Stimulated activated CD4-positive, alpha-beta T cell treated with anti-CD3 and anti-CD28 coated beads, TNF-alpha, amount 100 ng/mL, for 24 hours (primary cell): ENCODE measurements at regions not wholly inside any gene's neighbourhood (a gene's known extent, or its start where the extent isn't known, plus 50 kb on each side); places are given as distances from the start of the nearest gene placed in this dataset.

Source experiments
- DNase-seq, 3 experiments: peaks; one replicate each; pipeline ENCODE4 v3.0.0-alpha.2; 2020; ENCODE audit warnings: low read depth in 3 of 3

DNA sequence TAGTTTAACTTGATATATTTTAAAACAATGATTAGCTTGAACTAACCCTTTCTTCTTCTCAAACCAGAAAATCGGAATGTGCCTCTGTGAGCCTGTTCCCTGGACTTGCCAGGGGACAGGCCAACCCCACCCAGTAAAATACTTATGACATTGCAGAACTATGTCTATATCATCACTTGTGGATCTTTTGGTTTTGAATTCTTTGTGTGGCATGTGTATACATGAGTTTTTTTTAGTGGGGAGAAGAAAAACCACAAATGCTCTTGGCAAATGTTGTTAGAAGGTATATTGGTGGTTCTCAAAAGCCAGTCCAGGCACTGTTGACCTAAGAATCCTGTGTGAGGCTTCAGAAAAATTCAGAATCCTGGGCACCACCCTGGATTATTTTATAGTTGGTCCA is 347.4 kb downstream of the SIPA1L2 start:
- DNase-seq, result no peak

DNA sequence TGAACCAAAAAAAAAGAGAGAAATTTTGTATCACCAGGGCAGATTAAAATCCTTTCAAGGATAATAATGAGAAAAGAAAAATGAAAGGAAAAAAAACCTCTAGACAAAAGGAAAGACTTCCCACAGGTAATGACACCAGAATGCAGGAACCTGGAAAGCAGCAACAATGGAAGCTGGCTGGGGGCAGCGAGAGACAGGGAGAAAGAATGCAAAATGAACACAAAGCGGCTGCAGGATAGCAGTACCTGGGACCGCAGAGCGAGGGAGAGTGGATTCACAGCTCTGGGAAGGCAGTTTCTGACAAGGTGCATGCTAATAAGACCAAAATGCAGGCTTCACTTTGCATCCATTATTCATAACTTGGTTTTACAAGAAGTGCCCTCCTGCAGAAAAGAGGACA is 349.0 kb downstream of the SIPA1L2 start:
- no peak for DNase-seq

DNA sequence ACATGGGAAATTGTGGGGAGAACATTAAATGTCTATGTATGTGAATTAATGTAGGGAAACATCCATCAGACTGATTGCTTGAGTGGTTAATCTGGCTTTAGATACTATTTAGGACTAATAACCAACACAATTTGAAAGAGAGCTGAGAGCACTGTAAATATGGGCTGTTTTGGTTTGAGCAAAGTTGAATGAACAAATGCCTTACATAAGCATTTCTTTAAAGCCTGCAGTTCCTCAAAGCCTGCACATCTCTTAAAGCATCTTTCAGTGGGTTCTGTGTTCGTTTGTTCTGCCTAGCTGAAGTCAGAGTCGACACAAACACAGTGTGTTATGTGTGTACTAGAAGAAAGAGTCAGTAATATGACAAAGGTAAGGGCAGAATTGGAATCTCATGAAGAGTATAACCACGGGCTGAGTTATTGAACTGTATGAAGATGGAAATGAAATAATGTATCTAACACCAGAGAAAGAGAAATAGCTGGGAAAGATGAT is 350.0 kb downstream of the SIPA1L2 start:
- no peak for DNase-seq

GRCh38 chr1:232278925-232279324 is 351.0 kb downstream of the SIPA1L2 start:
- DNase-seq, result no peak

DNA sequence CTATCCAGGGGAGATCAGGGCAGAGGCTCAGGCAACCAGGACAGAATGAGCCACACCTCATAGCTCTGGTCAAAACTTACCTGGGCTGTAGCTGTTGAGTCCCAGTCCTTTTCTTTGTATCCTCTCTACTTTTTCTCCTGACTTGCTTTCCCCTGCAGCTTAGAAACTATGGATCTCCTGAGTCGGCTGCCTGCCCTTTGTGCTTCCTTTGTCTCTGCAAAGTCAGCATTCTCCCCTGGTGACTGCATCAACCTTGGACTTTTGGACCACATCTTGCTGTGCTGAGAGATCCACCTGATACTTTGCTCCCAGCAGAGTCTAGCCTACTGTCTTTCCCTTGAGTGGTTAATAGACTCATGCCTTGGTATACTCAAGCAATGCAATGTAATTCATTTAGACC is 353.3 kb downstream of the SIPA1L2 start:
- DNase-seq, result no peak

GRCh38 chr1:232274999-232275710 is 354.8 kb downstream of the SIPA1L2 start:
- DNase-seq, result no peak

- no peak for DNase-seq
Measured at GRCh38 chr1:232274236-232274855, 355.6 kb downstream of the SIPA1L2 start.

- DNase-seq, result no peak
Measured at GRCh38 chr1:232273011-232273410, 356.9 kb downstream of the SIPA1L2 start.

DNA sequence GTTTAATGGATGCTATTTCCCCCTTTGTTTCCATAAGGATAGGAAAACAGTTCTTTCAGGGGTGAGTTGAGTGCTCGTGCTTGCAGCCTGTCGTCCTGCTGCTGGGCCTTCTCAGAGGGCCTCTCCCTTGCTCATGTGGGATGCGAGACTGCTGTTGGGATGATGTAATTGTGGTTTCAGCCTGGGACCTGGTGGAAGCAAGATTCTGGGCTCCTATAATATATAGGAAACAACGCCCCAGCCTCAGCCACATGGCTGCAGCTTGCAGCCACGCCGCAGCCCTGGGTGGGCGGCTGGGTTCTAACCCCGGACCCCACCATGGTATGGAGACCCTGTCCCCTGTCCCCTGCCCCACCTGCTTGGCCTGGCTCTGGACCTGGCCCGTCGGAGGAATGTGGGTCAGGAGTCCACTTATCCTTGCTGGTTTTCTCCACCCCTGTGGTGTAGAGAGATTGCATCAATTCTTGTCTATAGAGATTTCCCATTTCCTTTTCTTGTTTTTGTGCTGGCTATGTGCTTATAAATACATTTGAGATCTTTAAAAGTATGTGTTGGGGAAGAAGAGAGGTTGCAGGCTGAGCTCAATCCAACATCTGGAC is 357.8 kb downstream of the SIPA1L2 start:
- DNase-seq, result no peak

GRCh38 chr1:232271299-232271698 is 358.6 kb downstream of the SIPA1L2 start:
- no peak for DNase-seq

- DNase-seq, result no peak
Measured at GRCh38 chr1:232269988-232270387, 359.9 kb downstream of the SIPA1L2 start.

GRCh38 chr1:232267837-232268598 is 361.9 kb downstream of the SIPA1L2 start:
- DNase-seq, result no peak

DNA sequence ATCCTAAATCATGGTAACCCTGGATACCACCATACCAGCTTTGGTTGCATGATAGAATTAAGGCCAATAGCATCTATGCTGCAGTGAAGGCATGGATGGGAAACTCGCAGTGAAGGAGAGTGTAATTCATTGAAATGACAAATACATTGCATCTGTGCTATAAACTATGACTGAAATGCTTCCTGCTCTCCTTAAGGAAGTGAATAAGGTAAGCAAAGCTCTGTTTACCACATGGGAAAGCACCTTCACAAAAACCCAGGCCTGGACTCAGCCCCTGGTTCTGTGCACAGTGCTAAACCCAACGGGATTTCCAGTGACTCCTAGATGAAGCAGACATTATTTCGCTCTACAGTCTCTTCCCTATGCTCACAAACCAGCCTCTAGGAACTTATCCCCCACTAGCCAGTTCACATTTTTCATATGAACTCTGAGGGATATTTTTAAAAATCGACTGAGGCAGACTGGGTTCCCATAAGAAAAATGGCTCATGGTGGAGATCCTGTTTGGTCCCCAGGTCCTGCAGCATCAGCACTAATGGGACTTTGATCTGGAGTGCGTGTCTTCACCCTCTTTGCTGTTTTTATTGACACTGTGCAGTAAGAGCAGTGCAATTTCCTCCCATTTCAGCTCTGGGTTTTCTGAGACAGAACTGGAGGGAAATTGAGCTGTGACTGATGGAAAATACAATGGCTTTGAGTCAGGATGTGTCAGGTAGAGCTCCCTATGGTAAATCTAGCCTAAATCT is 362.7 kb downstream of the SIPA1L2 start:
- no peak for DNase-seq

DNA sequence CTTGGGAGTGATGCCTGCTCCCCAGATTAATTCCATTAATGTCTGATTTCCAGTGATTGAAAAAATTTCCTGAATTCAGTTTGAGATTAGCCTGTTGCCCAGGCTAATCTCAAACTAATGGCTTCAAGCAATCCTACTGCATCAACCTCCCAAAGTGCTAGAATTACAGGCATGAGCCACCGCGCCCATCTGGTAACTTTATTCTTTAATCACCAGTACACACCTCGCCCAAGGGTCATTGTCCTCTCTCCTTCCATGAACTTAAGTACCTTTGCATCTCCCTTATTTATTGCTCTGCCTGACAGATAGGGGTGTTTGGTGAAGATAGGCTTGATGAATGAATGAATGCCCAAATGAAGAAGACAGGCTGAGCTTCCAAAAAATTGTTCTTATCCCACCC is 366.5 kb downstream of the SIPA1L2 start:
- DNase-seq, result no peak

DNA sequence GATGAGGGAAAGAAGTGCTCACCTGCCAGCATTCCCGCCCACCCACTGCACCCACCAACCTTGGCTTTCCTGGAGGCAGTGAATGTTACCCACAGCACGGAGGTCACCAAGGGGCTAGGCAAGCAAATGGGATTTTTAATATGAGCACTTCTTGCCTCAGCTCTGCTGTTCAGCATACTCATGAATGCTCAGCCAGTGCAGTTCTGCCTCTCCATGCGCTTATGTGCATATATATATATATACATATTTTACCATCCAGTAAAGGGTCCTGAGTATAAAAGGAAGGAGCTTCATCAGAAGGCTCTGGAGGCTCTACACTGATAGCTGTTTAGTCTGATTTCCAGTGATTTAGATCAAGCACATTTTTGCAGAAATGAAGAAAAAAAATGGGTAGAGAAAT is 366.9 kb downstream of the SIPA1L2 start:
- no peak for DNase-seq

GRCh38 chr1:232260861-232261260 is 369.1 kb downstream of the SIPA1L2 start:
- no peak for DNase-seq

DNA sequence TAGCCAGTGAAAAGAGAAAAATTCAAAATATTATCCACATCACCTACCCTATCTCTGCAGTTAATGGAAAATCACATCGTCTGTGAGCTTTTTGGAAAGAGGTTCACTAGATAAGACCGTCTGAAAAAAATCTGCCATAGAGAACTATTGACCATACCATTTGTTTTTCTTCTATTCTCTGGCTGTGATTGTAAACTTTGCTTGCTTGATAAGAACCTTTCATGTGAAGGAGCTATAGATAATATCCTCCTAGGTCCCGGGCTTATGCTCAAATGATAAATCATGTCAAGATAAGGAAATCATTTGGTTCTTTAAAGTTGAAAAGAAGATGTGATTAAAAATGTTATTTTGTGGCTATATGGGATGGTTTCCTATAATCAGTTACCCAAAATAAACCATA is 369.9 kb downstream of the SIPA1L2 start:
- DNase-seq, result no peak

GRCh38 chr1:232259333-232259732 is 370.6 kb downstream of the SIPA1L2 start:
- DNase-seq, result no peak

- DNase-seq, result no peak
Measured at GRCh38 chr1:232252546-232253118, 377.3 kb downstream of the SIPA1L2 start.

- no peak for DNase-seq
Measured at GRCh38 chr1:232250838-232251237, 379.1 kb downstream of the SIPA1L2 start.
